ENCODE measurements at regions not wholly inside any gene's neighbourhood (a gene's known extent, or its start where the extent isn't known, plus 50 kb on each side); places are given as distances from the start of the nearest gene placed in this dataset.

GRCh38 chr13:112247471-112248405 lies 128.4 kb upstream of the SPACA7 start:
- no peaks in the 10 kb centered on the region for H3K36me3 Mint-ChIP-seq (ENCODE audit: insufficient read depth, unreplicated experiment)
- no peaks in the 10 kb centered on the region for H3K27me3 Mint-ChIP-seq (ENCODE audit: unreplicated experiment)
- BruUV-seq (replicated peaks) = no TSS peak
- CTCF ChIA-PET = no interaction called here
- intact Hi-C loops (cut with micrococcal nuclease; ENCODE audit: unreplicated experiment) = no loop called here
- no peak for DNase-seq
- no peak for TF ChIP-seq CTCF (IDR thresholded peaks at IDR 0.05; ENCODE audit: unreplicated experiment)
- no peak overlapping the region for H3K27ac Mint-ChIP-seq (ENCODE audit: unreplicated experiment)
- H3K4me1 Mint-ChIP-seq (ENCODE audit: low read depth, unreplicated experiment) = no peaks in the 10 kb centered on the region
- H3K9me3 Mint-ChIP-seq (ENCODE audit: low read depth, unreplicated experiment) = no peaks in the 10 kb centered on the region
- H3K4me3 Mint-ChIP-seq (ENCODE audit: low read depth, unreplicated experiment) = no peak overlapping the region

GRCh38 chr13:112248406-112248760 lies 127.8 kb upstream of the SPACA7 start:
- CTCF ChIA-PET = no interaction called here
- DNase-seq = no peak
- intact Hi-C loops (cut with micrococcal nuclease; ENCODE audit: unreplicated experiment) = no loop called here
- BruUV-seq (replicated peaks) = no TSS peak
- Mint-ChIP-seq H3K36me3 (ENCODE audit: insufficient read depth, unreplicated experiment) (no peaks in the 10 kb centered on the region), H3K4me1 (ENCODE audit: low read depth, unreplicated experiment) (no peaks in the 10 kb centered on the region), H3K4me3 (ENCODE audit: low read depth, unreplicated experiment) (no peak overlapping the region), H3K27ac (ENCODE audit: unreplicated experiment) (no peak overlapping the region), H3K9me3 (ENCODE audit: low read depth, unreplicated experiment) (no peaks in the 10 kb centered on the region), H3K27me3 (ENCODE audit: unreplicated experiment) (no peaks in the 10 kb centered on the region)
- TF ChIP-seq CTCF (IDR thresholded peaks at IDR 0.05; ENCODE audit: unreplicated experiment) = no peak

GRCh38 chr13:112248862-112249592 lies 127.1 kb upstream of the SPACA7 start:
- H3K4me1 Mint-ChIP-seq (ENCODE audit: low read depth, unreplicated experiment) = no peaks in the 10 kb centered on the region
- H3K4me3 Mint-ChIP-seq (ENCODE audit: low read depth, unreplicated experiment) = no peak overlapping the region
- H3K27ac Mint-ChIP-seq (ENCODE audit: unreplicated experiment) = no peak overlapping the region
- CTCF ChIA-PET = no interaction called here
- TF ChIP-seq CTCF (IDR thresholded peaks at IDR 0.05; ENCODE audit: unreplicated experiment) = no peak
- no peaks in the 10 kb centered on the region for H3K9me3 Mint-ChIP-seq (ENCODE audit: low read depth, unreplicated experiment)
- H3K36me3 Mint-ChIP-seq (ENCODE audit: insufficient read depth, unreplicated experiment) = no peaks in the 10 kb centered on the region
- DNase-seq = no peak
- H3K27me3 Mint-ChIP-seq (ENCODE audit: unreplicated experiment) = no peaks in the 10 kb centered on the region
- BruUV-seq (replicated peaks) = no TSS peak
- intact Hi-C loops (cut with micrococcal nuclease; ENCODE audit: unreplicated experiment) = no loop called here

GRCh38 chr13:112249644-112250610 lies 126.2 kb upstream of the SPACA7 start:
- no peak for TF ChIP-seq CTCF (IDR thresholded peaks at IDR 0.05; ENCODE audit: unreplicated experiment)
- no peaks in the 10 kb centered on the region for H3K36me3 Mint-ChIP-seq (ENCODE audit: insufficient read depth, unreplicated experiment)
- no peak overlapping the region for H3K4me3 Mint-ChIP-seq (ENCODE audit: low read depth, unreplicated experiment)
- intact Hi-C loops (cut with micrococcal nuclease; ENCODE audit: unreplicated experiment) = no loop called here
- H3K4me1 Mint-ChIP-seq (ENCODE audit: low read depth, unreplicated experiment) = no peaks in the 10 kb centered on the region
- no peak overlapping the region for H3K27ac Mint-ChIP-seq (ENCODE audit: unreplicated experiment)
- no peaks in the 10 kb centered on the region for H3K27me3 Mint-ChIP-seq (ENCODE audit: unreplicated experiment)
- H3K9me3 Mint-ChIP-seq (ENCODE audit: low read depth, unreplicated experiment) = peaks cover 1% of the 10 kb centered on the region
- CTCF ChIA-PET = no interaction called here
- no peak for DNase-seq
- no TSS peak for BruUV-seq (replicated peaks)

Data from Calu3 (cell line).